ENCODE measurements at regions not wholly inside any gene's neighbourhood (a gene's known extent, or its start where the extent isn't known, plus 50 kb on each side); places are given as distances from the start of the nearest gene placed in this dataset.

DNA sequence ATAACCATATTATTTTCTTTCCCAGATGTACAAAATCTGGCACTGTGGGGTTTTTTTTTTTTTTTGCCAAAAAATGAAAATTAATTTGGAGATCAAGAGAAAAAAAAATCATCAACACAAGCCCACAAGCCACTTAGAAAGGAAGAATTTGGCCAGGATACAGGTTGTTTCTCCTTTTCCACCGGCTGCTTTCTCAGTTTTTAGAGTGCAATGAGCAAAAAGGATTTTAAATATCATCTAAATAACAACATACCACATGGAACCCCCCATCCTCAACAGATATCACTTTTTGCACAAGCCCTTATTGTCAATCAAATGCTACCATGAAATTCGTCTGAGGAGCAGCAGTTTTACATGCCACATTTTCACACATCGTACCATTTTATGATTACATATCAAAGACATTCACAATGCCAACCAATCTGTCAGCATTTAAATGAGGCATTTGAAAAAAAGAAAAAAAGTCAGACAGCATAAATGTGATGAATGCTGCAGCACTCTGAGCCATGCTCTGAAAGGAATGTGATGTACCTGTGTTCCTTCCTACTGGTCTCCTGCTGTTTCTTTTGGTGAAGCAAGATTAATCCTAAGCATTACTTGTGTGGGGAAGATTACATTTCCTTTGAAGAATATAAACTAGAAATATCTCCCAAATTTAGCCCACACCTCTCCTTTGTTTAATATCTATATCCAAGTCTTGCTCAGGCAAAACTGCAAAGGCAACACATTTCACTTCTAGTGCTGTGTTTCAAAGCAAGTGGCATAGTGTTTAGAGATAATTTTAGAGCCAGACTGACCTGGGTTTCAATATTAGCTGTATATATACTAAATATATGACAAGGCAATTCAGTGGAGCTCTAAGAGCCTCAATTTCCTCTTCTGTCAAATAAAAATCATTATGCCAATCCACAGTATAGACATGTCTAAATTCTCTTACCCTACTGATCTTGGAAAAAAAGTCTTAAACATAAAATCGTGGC lies 391.3 kb downstream of the CMPK2 start:
- no peak for DNase-seq (ENCODE audit: extremely low spot score, unreplicated experiment)
- H3K4me1 Mint-ChIP-seq (ENCODE audit: unreplicated experiment) = no peaks in the 10 kb centered on the region
- TF ChIP-seq, protein P1, sequence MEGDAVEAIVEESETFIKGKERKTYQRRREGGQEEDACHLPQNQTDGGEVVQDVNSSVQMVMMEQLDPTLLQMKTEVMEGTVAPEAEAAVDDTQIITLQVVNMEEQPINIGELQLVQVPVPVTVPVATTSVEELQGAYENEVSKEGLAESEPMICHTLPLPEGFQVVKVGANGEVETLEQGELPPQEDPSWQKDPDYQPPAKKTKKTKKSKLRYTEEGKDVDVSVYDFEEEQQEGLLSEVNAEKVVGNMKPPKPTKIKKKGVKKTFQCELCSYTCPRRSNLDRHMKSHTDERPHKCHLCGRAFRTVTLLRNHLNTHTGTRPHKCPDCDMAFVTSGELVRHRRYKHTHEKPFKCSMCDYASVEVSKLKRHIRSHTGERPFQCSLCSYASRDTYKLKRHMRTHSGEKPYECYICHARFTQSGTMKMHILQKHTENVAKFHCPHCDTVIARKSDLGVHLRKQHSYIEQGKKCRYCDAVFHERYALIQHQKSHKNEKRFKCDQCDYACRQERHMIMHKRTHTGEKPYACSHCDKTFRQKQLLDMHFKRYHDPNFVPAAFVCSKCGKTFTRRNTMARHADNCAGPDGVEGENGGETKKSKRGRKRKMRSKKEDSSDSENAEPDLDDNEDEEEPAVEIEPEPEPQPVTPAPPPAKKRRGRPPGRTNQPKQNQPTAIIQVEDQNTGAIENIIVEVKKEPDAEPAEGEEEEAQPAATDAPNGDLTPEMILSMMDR (IDR thresholded peaks at IDR 0.05) = no peak
- no peak overlapping the region for H3K27ac Mint-ChIP-seq (ENCODE audit: unreplicated experiment)
- no peaks in the 10 kb centered on the region for H3K36me3 Mint-ChIP-seq (ENCODE audit: unreplicated experiment)
- H3K9me3 Mint-ChIP-seq (ENCODE audit: unreplicated experiment) = peaks cover under 1% of the 10 kb centered on the region
- peaks cover 2% of the 10 kb centered on the region for H3K27me3 Mint-ChIP-seq (ENCODE audit: unreplicated experiment)
- H3K4me3 Mint-ChIP-seq (ENCODE audit: unreplicated experiment) = no peak overlapping the region

DNA sequence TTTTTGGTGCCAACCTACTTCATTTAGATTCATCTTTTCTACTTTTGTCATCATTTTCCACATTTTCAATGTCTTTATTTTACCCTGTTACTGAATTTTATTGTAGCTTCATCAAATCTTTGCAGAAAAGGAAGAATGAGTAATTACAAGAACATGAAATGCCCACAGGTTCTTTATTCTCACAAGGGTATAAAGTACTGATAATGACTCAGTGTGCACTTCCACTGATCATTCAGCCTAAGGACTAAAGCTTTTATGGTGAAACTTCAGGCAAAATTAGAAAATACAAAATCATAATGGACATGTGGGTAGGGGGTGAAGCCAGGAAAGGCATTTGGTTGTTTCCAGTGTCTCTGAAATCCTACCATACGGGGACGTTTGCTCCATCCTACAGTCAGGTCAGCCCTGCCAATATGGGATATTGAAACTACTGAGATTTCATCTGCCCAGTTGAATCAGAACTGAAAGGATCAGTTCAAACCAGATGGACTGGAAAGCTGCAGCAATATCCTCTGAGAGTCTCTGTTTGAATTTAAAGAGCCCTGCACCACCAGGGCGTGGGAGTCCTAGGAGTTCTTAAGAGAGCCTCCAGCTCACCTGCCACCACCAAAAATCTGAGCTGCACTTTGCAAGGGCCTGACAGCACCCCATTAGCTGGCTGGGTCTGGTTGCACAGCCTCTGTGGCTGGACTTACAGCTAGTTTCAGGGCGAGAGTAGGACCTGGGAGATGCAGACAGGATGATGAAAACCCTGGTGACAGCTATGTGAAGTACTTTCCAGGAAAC lies 390.4 kb downstream of the CMPK2 start:
- TF ChIP-seq, protein P1 (IDR thresholded peaks at IDR 0.05) = no peak
- H3K36me3 Mint-ChIP-seq (ENCODE audit: unreplicated experiment) = no peaks in the 10 kb centered on the region
- H3K4me3 Mint-ChIP-seq (ENCODE audit: unreplicated experiment) = no peak overlapping the region
- peaks cover 9% of the 10 kb centered on the region for H3K9me3 Mint-ChIP-seq (ENCODE audit: unreplicated experiment)
- no peak overlapping the region for H3K27ac Mint-ChIP-seq (ENCODE audit: unreplicated experiment)
- DNase-seq (ENCODE audit: extremely low spot score, unreplicated experiment) = no peak
- no peaks in the 10 kb centered on the region for H3K4me1 Mint-ChIP-seq (ENCODE audit: unreplicated experiment)
- peaks cover 2% of the 10 kb centered on the region for H3K27me3 Mint-ChIP-seq (ENCODE audit: unreplicated experiment)

DNA sequence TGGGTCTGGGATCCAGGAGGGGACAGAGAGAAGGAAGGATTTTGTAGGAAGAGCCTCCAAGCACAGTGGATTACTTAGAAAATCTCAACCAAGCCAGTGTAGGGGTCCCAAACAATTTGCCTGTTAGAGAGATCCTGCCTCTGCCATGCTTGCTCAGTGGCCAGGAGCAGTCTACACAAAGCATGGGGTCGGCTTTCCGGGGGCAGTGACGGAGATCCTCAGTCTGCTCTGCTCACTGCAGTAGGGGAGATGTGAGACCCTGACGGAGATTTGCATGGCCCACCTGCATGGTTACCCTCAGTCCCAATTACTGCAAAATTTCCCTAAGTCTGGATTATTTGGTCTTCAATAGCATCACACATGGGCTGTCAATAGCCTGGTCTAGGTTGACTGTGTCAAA lies 385.2 kb downstream of the CMPK2 start:
- no peaks in the 10 kb centered on the region for H3K36me3 Mint-ChIP-seq (ENCODE audit: unreplicated experiment)
- H3K4me3 Mint-ChIP-seq (ENCODE audit: unreplicated experiment) = no peak overlapping the region
- TF ChIP-seq, protein P1 (IDR thresholded peaks at IDR 0.05) = no peak
- H3K27ac Mint-ChIP-seq (ENCODE audit: unreplicated experiment) = no peak overlapping the region
- no peaks in the 10 kb centered on the region for H3K27me3 Mint-ChIP-seq (ENCODE audit: unreplicated experiment)
- no peaks in the 10 kb centered on the region for H3K4me1 Mint-ChIP-seq (ENCODE audit: unreplicated experiment)
- H3K9me3 Mint-ChIP-seq (ENCODE audit: unreplicated experiment) = peaks cover 9% of the 10 kb centered on the region
- no peak for DNase-seq (ENCODE audit: extremely low spot score, unreplicated experiment)

DNA sequence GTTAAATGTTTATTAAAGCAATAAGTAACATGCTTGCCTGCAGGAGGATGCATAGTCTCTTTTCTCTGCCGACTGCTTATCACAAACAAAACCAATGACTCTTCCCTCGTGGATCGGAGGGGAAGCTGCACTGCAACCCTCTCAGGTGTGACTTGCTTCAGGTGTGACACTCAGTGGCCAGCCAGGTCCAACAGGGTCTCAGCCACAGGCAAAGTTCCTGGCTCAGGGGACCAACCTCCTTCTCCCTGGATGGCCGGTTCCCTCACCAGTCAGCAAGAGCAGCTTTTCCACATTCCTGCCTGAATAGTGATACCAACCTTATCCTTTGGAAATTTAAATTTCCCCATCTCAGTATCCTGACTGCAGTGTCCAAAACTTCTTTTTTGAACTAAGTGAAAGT lies 383.5 kb downstream of the CMPK2 start:
- Mint-ChIP-seq H3K27ac (ENCODE audit: unreplicated experiment) (no peak overlapping the region), H3K4me3 (ENCODE audit: unreplicated experiment) (no peak overlapping the region), H3K27me3 (ENCODE audit: unreplicated experiment) (no peaks in the 10 kb centered on the region), H3K4me1 (ENCODE audit: unreplicated experiment) (no peaks in the 10 kb centered on the region), H3K9me3 (ENCODE audit: unreplicated experiment) (peaks cover 9% of the 10 kb centered on the region), H3K36me3 (ENCODE audit: unreplicated experiment) (no peaks in the 10 kb centered on the region)
- DNase-seq (ENCODE audit: extremely low spot score, unreplicated experiment) = no peak
- TF ChIP-seq, protein P1 (IDR thresholded peaks at IDR 0.05) = no peak

DNA sequence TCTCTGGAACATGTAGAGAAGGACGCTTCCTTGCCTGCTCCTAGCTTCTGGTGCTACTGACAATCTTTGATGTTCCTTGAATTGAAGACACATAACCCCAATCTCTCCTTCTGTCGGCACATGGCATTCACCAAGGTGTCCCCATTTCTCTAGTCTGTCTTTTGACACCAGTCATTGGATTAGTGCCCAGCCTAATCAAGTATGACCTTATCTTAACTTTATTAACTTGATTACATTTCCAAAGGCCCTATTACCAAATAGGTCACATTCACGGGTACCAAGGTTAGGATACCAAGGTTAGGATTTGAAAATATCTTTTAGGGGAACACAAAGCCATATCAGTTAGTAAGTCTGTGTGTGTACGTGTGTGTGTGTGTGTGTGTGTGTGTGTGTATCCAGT lies 377.9 kb downstream of the CMPK2 start:
- Mint-ChIP-seq H3K27ac (ENCODE audit: unreplicated experiment) (no peak overlapping the region), H3K36me3 (ENCODE audit: unreplicated experiment) (no peaks in the 10 kb centered on the region), H3K4me3 (ENCODE audit: unreplicated experiment) (no peak overlapping the region), H3K4me1 (ENCODE audit: unreplicated experiment) (peaks cover 12% of the 10 kb centered on the region), H3K9me3 (ENCODE audit: unreplicated experiment) (no peaks in the 10 kb centered on the region), H3K27me3 (ENCODE audit: unreplicated experiment) (no peaks in the 10 kb centered on the region)
- DNase-seq (ENCODE audit: extremely low spot score, unreplicated experiment) = no peak
- TF ChIP-seq, protein P1 (IDR thresholded peaks at IDR 0.05) = no peak

Data from osteocyte (in vitro differentiated cells).